ENCODE measurements at regions not wholly inside any gene's neighbourhood (a gene's known extent, or its start where the extent isn't known, plus 50 kb on each side); places are given as distances from the start of the nearest gene placed in this dataset.

- no peak for TF ChIP-seq IKZF1 (IDR thresholded peaks at IDR 0.05)
- TF ChIP-seq NCOA1 (CRISPR knock-in tag; IDR thresholded peaks at IDR 0.05): no peak
- no peak for TF ChIP-seq EP300 (IDR thresholded peaks at IDR 0.05; ENCODE audit: low read depth in 2 of 2, low read length in 2 of 2)
- no peak for TF ChIP-seq EP300 (CRISPR knock-in tag; IDR thresholded peaks at IDR 0.05; ENCODE audit: borderline replicate concordance)
- TF ChIP-seq, protein P1, sequence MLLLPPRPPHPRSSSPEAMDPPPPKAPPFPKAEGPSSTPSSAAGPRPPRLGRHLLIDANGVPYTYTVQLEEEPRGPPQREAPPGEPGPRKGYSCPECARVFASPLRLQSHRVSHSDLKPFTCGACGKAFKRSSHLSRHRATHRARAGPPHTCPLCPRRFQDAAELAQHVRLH (CRISPR knock-in tag; IDR thresholded peaks at IDR 0.05; ENCODE audit: borderline replicate concordance, low read depth): no peak
- TF ChIP-seq E2F2 (CRISPR knock-in tag; IDR thresholded peaks at IDR 0.05; ENCODE audit: borderline replicate concordance): no peak
- TF ChIP-seq GABPA (IDR thresholded peaks at IDR 0.05; ENCODE audit: low read depth, low read length): no peak
- no peak for TF ChIP-seq GABPA (CRISPR knock-in tag; IDR thresholded peaks at IDR 0.05; ENCODE audit: low read depth)
- TF ChIP-seq NONO (IDR thresholded peaks at IDR 0.05): no peak
- no peak for TF ChIP-seq NONO (CRISPR knock-in tag; conservative IDR thresholded peaks at IDR 0.05)
- no peak for TF ChIP-seq E2F5 (CRISPR knock-in tag; conservative IDR thresholded peaks at IDR 0.05)
- TF ChIP-seq SMAD3 (CRISPR knock-in tag; IDR thresholded peaks at IDR 0.05): no peak
- no peak for TF ChIP-seq POLR2AphosphoS5 (IDR thresholded peaks at IDR 0.05; ENCODE audit: low read depth, low read length)
- no peak for TF ChIP-seq POLR2AphosphoS2 (IDR thresholded peaks at IDR 0.05; ENCODE audit: low read depth, low read length)
- TF ChIP-seq, protein P2, sequence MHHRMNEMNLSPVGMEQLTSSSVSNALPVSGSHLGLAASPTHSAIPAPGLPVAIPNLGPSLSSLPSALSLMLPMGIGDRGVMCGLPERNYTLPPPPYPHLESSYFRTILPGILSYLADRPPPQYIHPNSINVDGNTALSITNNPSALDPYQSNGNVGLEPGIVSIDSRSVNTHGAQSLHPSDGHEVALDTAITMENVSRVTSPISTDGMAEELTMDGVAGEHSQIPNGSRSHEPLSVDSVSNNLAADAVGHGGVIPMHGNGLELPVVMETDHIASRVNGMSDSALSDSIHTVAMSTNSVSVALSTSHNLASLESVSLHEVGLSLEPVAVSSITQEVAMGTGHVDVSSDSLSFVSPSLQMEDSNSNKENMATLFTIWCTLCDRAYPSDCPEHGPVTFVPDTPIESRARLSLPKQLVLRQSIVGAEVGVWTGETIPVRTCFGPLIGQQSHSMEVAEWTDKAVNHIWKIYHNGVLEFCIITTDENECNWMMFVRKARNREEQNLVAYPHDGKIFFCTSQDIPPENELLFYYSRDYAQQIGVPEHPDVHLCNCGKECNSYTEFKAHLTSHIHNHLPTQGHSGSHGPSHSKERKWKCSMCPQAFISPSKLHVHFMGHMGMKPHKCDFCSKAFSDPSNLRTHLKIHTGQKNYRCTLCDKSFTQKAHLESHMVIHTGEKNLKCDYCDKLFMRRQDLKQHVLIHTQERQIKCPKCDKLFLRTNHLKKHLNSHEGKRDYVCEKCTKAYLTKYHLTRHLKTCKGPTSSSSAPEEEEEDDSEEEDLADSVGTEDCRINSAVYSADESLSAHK (CRISPR knock-in tag; IDR thresholded peaks at IDR 0.05; ENCODE audit: borderline replicate concordance): no peak
- no peak for TF ChIP-seq ZNF83 (CRISPR knock-in tag; IDR thresholded peaks at IDR 0.05; ENCODE audit: borderline replicate concordance)
- no peak for TF ChIP-seq MXI1 (IDR thresholded peaks at IDR 0.05; ENCODE audit: borderline replicate concordance, low read depth, low read length)
Observed at GRCh38 chr1:199155166-199156019, 516.6 kb downstream of the PTPRC start.
